Erythroblast (primary cell): ENCODE measurements at regions not wholly inside any gene's neighbourhood (a gene's known extent, or its start where the extent isn't known, plus 50 kb on each side); places are given as distances from the start of the nearest gene placed in this dataset.

Source experiments
- GATA1 ChIP-seq: IDR thresholded peaks from 2 replicates; pipeline ENCODE4 v1.6.1; 2011; ENCODE audit warnings: low read depth, mild to moderate bottlenecking, control low read depth, low read length, moderate library complexity
- POLR2A ChIP-seq: IDR thresholded peaks from 2 replicates; pipeline ENCODE4 v1.6.1; 2011; ENCODE audit warnings: mild to moderate bottlenecking, low read length

- TF ChIP-seq POLR2A (no peak), GATA1 (no peak)
Measured at GRCh38 chr13:54356849-54357248, 1328.2 kb downstream of the OLFM4 start.
